ENCODE measurements at regions not wholly inside any gene's neighbourhood (a gene's known extent, or its start where the extent isn't known, plus 50 kb on each side); places are given as distances from the start of the nearest gene placed in this dataset.

- H3K36me3 ChIP-seq (ENCODE audit: insufficient read depth, low read length), result no peaks in the 10 kb centered on the region
- peaks cover 3% of the 10 kb centered on the region for H3K4me1 ChIP-seq (ENCODE audit: low read length)
- H3K9me2 ChIP-seq (replicated peaks; ENCODE audit: insufficient read depth, low read length), result no peaks in the 10 kb centered on the region
- H3K27ac ChIP-seq (ENCODE audit: low read length), result no peak overlapping the region
- no peak overlapping the region for H2AFZ ChIP-seq (ENCODE audit: low read length)
- H3K79me2 ChIP-seq (ENCODE audit: low read length), result no peaks in the 10 kb centered on the region
- H3K9me3 ChIP-seq (ENCODE audit: low read length), result no peaks in the 10 kb centered on the region
- H3K27me3 ChIP-seq (ENCODE audit: low read length), result no peaks in the 10 kb centered on the region
- no peak for DNase-seq
- H3K4me3 ChIP-seq (ENCODE audit: low read length), result no peak overlapping the region
- H3K4me2 ChIP-seq (ENCODE audit: low read depth, low read length, poor library complexity, severe bottlenecking), result no peak overlapping the region
- no peaks in the 10 kb centered on the region for H4K20me1 ChIP-seq (ENCODE audit: insufficient read depth, low read depth, low read length)
- no peak overlapping the region for H3K9ac ChIP-seq (ENCODE audit: low read length)
Measured at GRCh38 chr10:128730922-128731321, 604.7 kb upstream of the MKI67 start.

- Histone ChIP-seq H4K20me1 (ENCODE audit: insufficient read depth, low read depth, low read length) (no peaks in the 10 kb centered on the region), H3K4me1 (ENCODE audit: low read length) (peaks cover 3% of the 10 kb centered on the region), H3K27ac (ENCODE audit: low read length) (no peak overlapping the region), H3K9me2 (replicated peaks; ENCODE audit: insufficient read depth, low read length) (no peaks in the 10 kb centered on the region), H3K9me3 (ENCODE audit: low read length) (no peaks in the 10 kb centered on the region), H3K36me3 (ENCODE audit: insufficient read depth, low read length) (no peaks in the 10 kb centered on the region), H3K4me2 (ENCODE audit: low read depth, low read length, poor library complexity, severe bottlenecking) (no peak overlapping the region), H3K4me3 (ENCODE audit: low read length) (no peak overlapping the region), H3K9ac (ENCODE audit: low read length) (no peak overlapping the region), H3K27me3 (ENCODE audit: low read length) (no peaks in the 10 kb centered on the region), H3K79me2 (ENCODE audit: low read length) (no peaks in the 10 kb centered on the region), H2AFZ (ENCODE audit: low read length) (no peak overlapping the region)
- DNase-seq, result no peak
Measured at GRCh38 chr10:128734161-128734560, 607.9 kb upstream of the MKI67 start.

- Histone ChIP-seq H3K4me2 (ENCODE audit: low read depth, low read length, poor library complexity, severe bottlenecking) (no peak overlapping the region), H4K20me1 (ENCODE audit: insufficient read depth, low read depth, low read length) (no peaks in the 10 kb centered on the region), H3K9me3 (ENCODE audit: low read length) (no peaks in the 10 kb centered on the region), H3K4me3 (ENCODE audit: low read length) (no peak overlapping the region), H3K27ac (ENCODE audit: low read length) (no peak overlapping the region), H3K9me2 (replicated peaks; ENCODE audit: insufficient read depth, low read length) (no peaks in the 10 kb centered on the region), H3K36me3 (ENCODE audit: insufficient read depth, low read length) (no peaks in the 10 kb centered on the region), H3K79me2 (ENCODE audit: low read length) (no peaks in the 10 kb centered on the region), H2AFZ (ENCODE audit: low read length) (no peak overlapping the region), H3K4me1 (ENCODE audit: low read length) (no peaks in the 10 kb centered on the region), H3K9ac (ENCODE audit: low read length) (no peak overlapping the region), H3K27me3 (ENCODE audit: low read length) (no peaks in the 10 kb centered on the region)
- DNase-seq, result no peak
Measured at GRCh38 chr10:128734734-128735133, 608.5 kb upstream of the MKI67 start.

- Histone ChIP-seq H2AFZ (ENCODE audit: low read length) (no peak overlapping the region), H3K4me2 (ENCODE audit: low read depth, low read length, poor library complexity, severe bottlenecking) (no peak overlapping the region), H3K9me3 (ENCODE audit: low read length) (no peaks in the 10 kb centered on the region), H3K27me3 (ENCODE audit: low read length) (no peaks in the 10 kb centered on the region), H4K20me1 (ENCODE audit: insufficient read depth, low read depth, low read length) (no peaks in the 10 kb centered on the region), H3K27ac (ENCODE audit: low read length) (no peak overlapping the region), H3K4me3 (ENCODE audit: low read length) (no peak overlapping the region), H3K79me2 (ENCODE audit: low read length) (no peaks in the 10 kb centered on the region), H3K4me1 (ENCODE audit: low read length) (no peaks in the 10 kb centered on the region), H3K36me3 (ENCODE audit: insufficient read depth, low read length) (no peaks in the 10 kb centered on the region), H3K9ac (ENCODE audit: low read length) (no peak overlapping the region), H3K9me2 (replicated peaks; ENCODE audit: insufficient read depth, low read length) (no peaks in the 10 kb centered on the region)
- no peak for DNase-seq
Measured at GRCh38 chr10:128735996-128736395, 609.8 kb upstream of the MKI67 start.

GRCh38 chr10:128738386-128738915 is 612.2 kb upstream of the MKI67 start:
- Histone ChIP-seq H3K36me3 (ENCODE audit: insufficient read depth, low read length) (no peaks in the 10 kb centered on the region), H3K9me2 (replicated peaks; ENCODE audit: insufficient read depth, low read length) (no peaks in the 10 kb centered on the region), H3K4me2 (ENCODE audit: low read depth, low read length, poor library complexity, severe bottlenecking) (no peak overlapping the region), H3K4me1 (ENCODE audit: low read length) (no peaks in the 10 kb centered on the region), H3K27me3 (ENCODE audit: low read length) (no peaks in the 10 kb centered on the region), H3K27ac (ENCODE audit: low read length) (no peak overlapping the region), H2AFZ (ENCODE audit: low read length) (no peak overlapping the region), H3K4me3 (ENCODE audit: low read length) (no peak overlapping the region), H3K9ac (ENCODE audit: low read length) (no peak overlapping the region), H4K20me1 (ENCODE audit: insufficient read depth, low read depth, low read length) (no peaks in the 10 kb centered on the region), H3K79me2 (ENCODE audit: low read length) (no peaks in the 10 kb centered on the region), H3K9me3 (ENCODE audit: low read length) (no peaks in the 10 kb centered on the region)
- DNase-seq, result no peak

- peak; percentile 53 for DNase-seq
- Histone ChIP-seq H3K27ac (ENCODE audit: low read length) (no peak overlapping the region), H3K27me3 (ENCODE audit: low read length) (no peaks in the 10 kb centered on the region), H4K20me1 (ENCODE audit: insufficient read depth, low read depth, low read length) (no peaks in the 10 kb centered on the region), H3K4me2 (ENCODE audit: low read depth, low read length, poor library complexity, severe bottlenecking) (no peak overlapping the region), H3K36me3 (ENCODE audit: insufficient read depth, low read length) (no peaks in the 10 kb centered on the region), H3K4me1 (ENCODE audit: low read length) (no peaks in the 10 kb centered on the region), H3K9me2 (replicated peaks; ENCODE audit: insufficient read depth, low read length) (no peaks in the 10 kb centered on the region), H3K4me3 (ENCODE audit: low read length) (no peak overlapping the region), H3K9me3 (ENCODE audit: low read length) (no peaks in the 10 kb centered on the region), H3K79me2 (ENCODE audit: low read length) (no peaks in the 10 kb centered on the region), H2AFZ (ENCODE audit: low read length) (no peak overlapping the region), H3K9ac (ENCODE audit: low read length) (no peak overlapping the region)
Measured at GRCh38 chr10:128739930-128740329, 613.7 kb upstream of the MKI67 start.

GRCh38 chr10:128741180-128741579 is 615.0 kb upstream of the MKI67 start:
- H3K4me3 ChIP-seq (ENCODE audit: low read length), result no peak overlapping the region
- no peak overlapping the region for H3K9ac ChIP-seq (ENCODE audit: low read length)
- no peak overlapping the region for H3K27ac ChIP-seq (ENCODE audit: low read length)
- no peak overlapping the region for H3K4me2 ChIP-seq (ENCODE audit: low read depth, low read length, poor library complexity, severe bottlenecking)
- no peak overlapping the region for H2AFZ ChIP-seq (ENCODE audit: low read length)
- H3K36me3 ChIP-seq (ENCODE audit: insufficient read depth, low read length), result no peaks in the 10 kb centered on the region
- H3K4me1 ChIP-seq (ENCODE audit: low read length), result no peaks in the 10 kb centered on the region
- no peaks in the 10 kb centered on the region for H3K27me3 ChIP-seq (ENCODE audit: low read length)
- no peaks in the 10 kb centered on the region for H3K9me2 ChIP-seq (replicated peaks; ENCODE audit: insufficient read depth, low read length)
- no peaks in the 10 kb centered on the region for H3K9me3 ChIP-seq (ENCODE audit: low read length)
- no peaks in the 10 kb centered on the region for H4K20me1 ChIP-seq (ENCODE audit: insufficient read depth, low read depth, low read length)
- DNase-seq, result no peak
- no peaks in the 10 kb centered on the region for H3K79me2 ChIP-seq (ENCODE audit: low read length)

- H3K4me3 ChIP-seq (ENCODE audit: low read length), result no peak overlapping the region
- no peak overlapping the region for H3K9ac ChIP-seq (ENCODE audit: low read length)
- no peak overlapping the region for H2AFZ ChIP-seq (ENCODE audit: low read length)
- no peaks in the 10 kb centered on the region for H3K36me3 ChIP-seq (ENCODE audit: insufficient read depth, low read length)
- no peaks in the 10 kb centered on the region for H3K27me3 ChIP-seq (ENCODE audit: low read length)
- no peaks in the 10 kb centered on the region for H4K20me1 ChIP-seq (ENCODE audit: insufficient read depth, low read depth, low read length)
- no peak overlapping the region for H3K27ac ChIP-seq (ENCODE audit: low read length)
- H3K9me3 ChIP-seq (ENCODE audit: low read length), result no peaks in the 10 kb centered on the region
- H3K79me2 ChIP-seq (ENCODE audit: low read length), result no peaks in the 10 kb centered on the region
- no peaks in the 10 kb centered on the region for H3K4me1 ChIP-seq (ENCODE audit: low read length)
- no peak for DNase-seq
- H3K4me2 ChIP-seq (ENCODE audit: low read depth, low read length, poor library complexity, severe bottlenecking), result no peak overlapping the region
- no peaks in the 10 kb centered on the region for H3K9me2 ChIP-seq (replicated peaks; ENCODE audit: insufficient read depth, low read length)
Measured at GRCh38 chr10:128741680-128742079, 615.5 kb upstream of the MKI67 start.

- Histone ChIP-seq H3K36me3 (ENCODE audit: insufficient read depth, low read length) (no peaks in the 10 kb centered on the region), H3K4me2 (ENCODE audit: low read depth, low read length, poor library complexity, severe bottlenecking) (no peak overlapping the region), H4K20me1 (ENCODE audit: insufficient read depth, low read depth, low read length) (no peaks in the 10 kb centered on the region), H3K9ac (ENCODE audit: low read length) (no peak overlapping the region), H3K27ac (ENCODE audit: low read length) (no peak overlapping the region), H3K4me1 (ENCODE audit: low read length) (no peaks in the 10 kb centered on the region), H3K9me2 (replicated peaks; ENCODE audit: insufficient read depth, low read length) (no peaks in the 10 kb centered on the region), H3K4me3 (ENCODE audit: low read length) (no peak overlapping the region), H3K27me3 (ENCODE audit: low read length) (no peaks in the 10 kb centered on the region), H3K9me3 (ENCODE audit: low read length) (no peaks in the 10 kb centered on the region), H3K79me2 (ENCODE audit: low read length) (no peaks in the 10 kb centered on the region), H2AFZ (ENCODE audit: low read length) (no peak overlapping the region)
- no peak for DNase-seq
Measured at GRCh38 chr10:128744092-128744491, 617.9 kb upstream of the MKI67 start.
